HG03280 (cell line): ENCODE measurements at regions not wholly inside any gene's neighbourhood (a gene's known extent, or its start where the extent isn't known, plus 50 kb on each side); places are given as distances from the start of the nearest gene placed in this dataset.
"Not testable (repeated sequence)": the region's sequence is repeated elsewhere in the genome, so short reads cannot be mapped to it uniquely, and the experiment has no call there.

Experiments
- ATAC-seq: cut with Tn5 transposase; IDR thresholded peaks from one replicate; pipeline ENCODE4 v1.9.1; 2021; ENCODE audit warnings: mild to moderate bottlenecking, moderate library complexity; ENCODE audit not compliant: unreplicated experiment

DNA sequence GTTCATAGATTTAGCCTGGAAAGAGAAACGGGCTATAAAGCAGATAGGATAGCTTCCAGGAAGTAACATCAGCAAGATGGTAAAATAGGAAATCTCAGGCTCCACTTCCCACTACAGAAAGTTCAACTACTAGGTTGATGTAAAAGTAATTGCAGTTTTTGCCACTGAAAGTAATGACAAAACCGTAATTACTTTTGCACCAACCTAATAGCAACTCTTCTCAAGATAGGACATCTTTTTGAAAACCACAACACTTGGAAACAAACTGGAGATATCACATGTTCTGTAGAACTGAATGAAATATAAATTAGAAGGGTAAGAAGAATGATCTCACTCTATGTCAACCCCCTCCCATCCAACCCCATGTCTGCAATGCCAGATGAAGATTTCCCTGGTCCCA lies 1154.3 kb downstream of the BCL11A start:
- no peak for ATAC-seq

DNA sequence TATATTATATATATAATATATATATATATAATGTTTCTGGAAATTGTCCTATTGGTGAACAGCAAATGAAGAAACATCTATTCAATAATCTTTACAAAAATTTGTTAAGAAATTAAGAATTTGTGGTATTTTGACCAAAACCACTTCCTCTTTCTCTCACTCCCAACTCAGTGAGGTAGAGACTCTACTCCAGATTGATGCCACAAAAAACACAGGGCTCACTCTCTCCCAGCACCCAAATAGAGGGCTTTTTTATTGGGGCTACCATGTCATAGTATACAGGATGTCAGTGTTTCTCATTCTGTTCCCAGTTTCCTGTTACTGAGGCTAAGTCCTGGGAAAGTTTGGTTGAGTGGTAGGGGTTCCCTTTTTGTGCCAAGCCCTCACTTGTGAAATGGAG lies 1155.4 kb downstream of the BCL11A start:
- no peak for ATAC-seq

DNA sequence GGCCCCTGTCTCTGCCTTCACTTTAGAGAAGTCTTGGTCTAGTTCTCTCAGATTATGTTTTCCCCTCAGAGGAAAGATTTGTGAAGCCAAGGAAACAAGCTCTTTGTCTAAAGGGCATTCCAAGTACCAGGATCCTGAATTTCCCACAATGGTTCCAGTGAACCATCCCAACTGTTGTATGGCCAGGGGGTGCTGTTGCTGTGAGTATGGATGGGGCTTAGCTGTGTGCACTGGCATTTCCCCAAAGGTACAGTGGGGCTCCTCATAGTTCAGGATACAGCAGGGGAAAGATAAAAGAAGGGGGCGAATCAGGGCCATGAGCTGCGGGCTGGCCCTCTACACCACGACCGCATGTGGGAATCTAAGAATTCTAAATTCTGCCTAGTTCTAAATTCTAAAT lies 1154.0 kb upstream of the FANCL start:
- no peak for ATAC-seq

DNA sequence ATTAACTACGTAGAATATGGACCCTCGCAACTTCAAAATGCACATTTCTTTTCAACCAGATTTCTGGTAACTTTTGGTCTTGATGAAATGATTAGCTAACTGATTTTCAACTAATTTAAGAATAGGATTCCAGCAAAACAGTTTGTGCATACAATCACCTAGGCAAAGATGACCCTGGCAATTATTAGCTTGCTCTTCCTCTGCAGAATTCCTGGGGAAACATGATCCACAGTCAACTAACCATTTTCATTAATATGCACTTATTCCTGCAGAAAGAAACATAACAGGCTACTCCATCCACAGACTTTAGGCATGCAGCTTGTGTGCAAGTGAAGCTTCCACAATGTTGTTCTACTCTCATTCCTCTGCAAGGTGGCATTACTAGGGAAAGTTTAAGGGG lies 1150.8 kb upstream of the FANCL start:
- no peak for ATAC-seq

DNA sequence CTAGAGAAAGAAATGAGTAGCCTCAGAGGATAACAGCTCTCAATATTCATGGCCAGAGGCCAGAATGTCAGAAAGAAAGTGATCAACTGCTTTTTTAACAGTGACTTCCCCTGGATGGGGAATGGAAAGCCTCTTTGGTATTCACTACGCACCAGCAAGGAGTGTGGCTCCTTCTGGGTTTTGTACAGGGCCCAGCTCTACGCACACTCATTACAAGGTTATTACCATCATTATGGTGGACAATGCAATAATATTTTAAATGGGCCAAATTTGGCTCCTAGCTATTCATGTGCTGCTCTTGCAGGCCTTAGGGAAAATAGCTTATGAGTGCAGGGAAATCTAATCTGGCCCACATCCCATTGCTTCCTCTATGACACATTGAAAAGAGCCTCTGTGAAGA lies 1149.5 kb upstream of the FANCL start:
- no peak for ATAC-seq

DNA sequence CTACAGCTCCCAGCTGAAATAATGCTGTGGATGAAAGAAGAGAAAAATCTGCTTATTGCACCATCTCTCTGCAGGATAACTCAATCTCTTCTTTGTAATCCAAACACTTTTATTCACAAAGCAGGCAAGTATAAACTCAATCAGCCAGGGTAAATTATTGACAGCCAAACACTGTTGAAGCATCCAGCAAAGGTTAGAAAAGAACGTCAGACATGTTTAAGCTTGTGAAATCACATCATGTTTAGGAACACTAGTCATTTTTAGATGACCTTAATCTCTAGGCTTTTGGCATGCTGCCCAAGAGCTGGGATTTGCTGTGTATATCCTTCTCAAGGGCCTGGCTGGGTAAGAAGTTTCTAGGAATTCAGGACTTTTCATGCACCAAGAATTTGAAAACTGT lies 1148.1 kb upstream of the FANCL start:
- no peak for ATAC-seq

DNA sequence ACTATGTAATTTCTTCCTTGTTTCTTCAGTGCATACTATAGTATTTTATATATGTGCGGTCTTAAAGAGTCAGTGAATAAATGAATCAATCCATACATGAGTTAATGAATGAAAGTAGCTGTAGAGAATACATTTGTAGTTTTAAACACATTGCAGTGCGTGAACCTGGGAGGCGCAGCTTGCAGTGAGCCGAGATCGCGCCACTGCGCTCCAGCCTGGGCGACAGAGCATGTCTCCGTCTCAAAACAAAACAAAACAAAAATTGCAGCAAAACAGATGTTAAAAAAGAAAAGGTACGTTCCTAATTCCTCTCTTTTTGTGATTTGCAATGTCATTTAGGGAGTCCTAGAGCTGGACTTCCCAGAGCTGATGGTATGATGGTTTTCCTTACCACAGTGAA lies 1144.8 kb upstream of the FANCL start:
- ATAC-seq: no peak

DNA sequence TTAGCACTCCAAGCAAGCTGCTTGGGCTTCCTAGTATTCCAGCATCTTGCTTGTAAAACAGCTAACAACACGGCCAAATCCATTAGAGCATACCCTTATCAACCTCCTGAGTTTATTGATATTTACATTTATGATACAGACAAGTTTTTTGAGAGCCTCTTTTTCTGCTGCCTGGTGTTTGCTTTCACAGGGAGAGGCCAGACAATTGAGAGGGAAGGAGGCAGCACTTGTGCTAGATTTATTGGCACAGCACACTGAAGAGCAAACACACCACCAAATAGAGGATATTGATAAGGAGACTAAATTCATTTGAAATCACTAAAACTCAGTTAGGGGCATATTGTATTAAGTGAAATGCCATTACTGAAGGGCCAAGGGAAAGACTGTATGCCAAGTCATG lies 1142.3 kb upstream of the FANCL start:
- ATAC-seq: no peak

DNA sequence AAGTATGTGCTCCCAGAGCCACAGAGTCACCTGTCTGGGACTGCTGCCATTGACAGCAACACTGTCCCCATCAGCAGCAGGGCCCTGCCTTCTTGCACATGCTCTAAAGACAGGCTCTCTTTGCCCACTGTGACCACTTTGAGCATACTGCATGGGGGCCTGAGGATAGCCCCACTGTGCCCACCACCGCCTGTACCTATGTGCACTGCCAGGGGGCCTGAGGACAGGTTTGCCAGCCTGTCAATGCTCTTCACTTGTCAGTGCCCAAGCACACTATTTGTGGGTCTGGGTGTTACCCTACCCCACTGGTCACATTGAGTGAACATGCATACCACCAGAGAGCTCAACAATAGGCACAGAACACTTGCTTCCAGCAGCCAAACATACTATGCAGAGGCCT lies 1137.0 kb upstream of the FANCL start:
- no peak for ATAC-seq

DNA sequence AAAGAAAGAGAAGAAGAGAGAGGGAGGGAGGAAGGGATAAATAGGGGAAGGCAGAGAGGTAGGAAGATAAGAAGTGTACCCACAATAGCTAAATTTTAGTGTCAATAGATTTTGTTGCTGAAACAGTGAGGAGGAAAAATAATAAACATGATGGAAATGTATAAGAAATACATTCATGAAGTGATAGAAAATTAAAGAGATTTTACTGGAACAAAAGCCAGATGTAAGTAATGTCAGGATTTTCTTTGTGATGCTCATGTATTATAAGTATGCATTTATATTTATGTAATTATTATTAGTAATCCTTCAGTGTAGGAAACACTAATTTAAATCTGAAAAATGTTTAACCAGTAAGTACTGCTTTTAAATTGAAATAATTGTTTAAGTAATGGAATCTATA lies 1125.2 kb upstream of the FANCL start:
- ATAC-seq: no peak

DNA sequence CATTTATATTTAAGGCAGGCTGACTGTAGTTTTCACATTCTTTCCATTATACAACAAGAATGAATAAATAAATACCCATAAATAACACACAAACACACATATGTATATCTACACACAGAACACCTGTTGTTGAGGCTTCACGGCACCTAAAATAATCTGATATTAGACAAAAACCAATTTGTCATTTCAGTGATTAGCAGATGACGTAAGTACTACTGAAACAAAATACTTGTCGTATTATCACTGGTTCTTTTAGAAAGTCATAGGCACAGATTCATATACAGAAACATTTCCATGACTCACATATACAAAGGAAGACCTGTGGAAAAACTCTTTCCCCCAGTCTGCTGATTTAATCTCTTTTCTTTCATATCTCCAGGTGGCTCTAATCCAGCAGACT lies 1113.4 kb upstream of the FANCL start:
- ATAC-seq: no peak

DNA sequence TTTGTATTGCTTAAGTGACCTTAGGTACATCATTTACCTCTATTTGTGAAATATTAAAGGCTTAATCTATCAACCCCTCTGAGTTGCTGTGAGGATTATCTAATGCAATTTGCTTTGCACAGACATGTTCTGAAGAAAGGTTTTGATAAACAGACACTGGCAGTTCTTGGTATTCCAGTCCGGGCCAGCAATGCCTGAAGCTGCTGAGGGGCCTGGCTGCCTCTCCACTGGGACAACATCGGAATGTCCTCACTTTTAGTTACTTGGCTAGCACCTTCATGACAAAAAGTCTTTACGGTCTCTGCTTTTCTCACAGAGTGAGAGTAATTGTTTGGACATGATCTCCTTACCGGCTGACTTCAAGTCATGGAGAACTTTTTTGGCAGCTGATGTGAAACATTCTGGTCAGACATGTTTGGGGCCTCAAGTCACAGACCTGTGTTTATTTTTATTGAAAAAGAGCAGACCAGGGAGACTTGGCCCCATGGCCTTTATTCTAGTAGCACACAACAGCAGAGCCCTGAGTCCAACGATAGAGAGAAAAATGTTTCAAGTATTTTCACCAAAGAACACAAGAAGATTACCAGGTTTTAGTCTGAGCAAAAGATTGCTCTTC lies 1112.3 kb upstream of the FANCL start:
- ATAC-seq: no peak

DNA sequence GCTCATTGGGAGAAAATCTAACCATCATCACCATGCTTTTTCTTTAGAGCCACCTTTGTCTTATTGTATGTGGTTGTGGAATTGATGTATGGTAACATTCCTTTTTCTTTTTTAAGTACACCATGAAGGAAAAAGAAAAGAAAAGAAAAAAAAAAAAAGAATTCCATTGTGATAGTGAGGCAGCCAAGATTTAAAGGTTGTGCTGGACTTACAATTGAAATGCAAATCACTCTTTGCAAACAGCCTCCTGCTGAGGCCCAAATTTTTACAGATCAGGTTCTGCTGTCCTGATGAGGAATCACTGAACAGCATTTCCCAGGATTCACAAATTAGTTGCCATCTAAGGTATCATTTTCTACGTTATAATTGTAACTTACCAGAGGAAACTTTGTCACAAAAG lies 1101.0 kb upstream of the FANCL start:
- ATAC-seq: no peak

DNA sequence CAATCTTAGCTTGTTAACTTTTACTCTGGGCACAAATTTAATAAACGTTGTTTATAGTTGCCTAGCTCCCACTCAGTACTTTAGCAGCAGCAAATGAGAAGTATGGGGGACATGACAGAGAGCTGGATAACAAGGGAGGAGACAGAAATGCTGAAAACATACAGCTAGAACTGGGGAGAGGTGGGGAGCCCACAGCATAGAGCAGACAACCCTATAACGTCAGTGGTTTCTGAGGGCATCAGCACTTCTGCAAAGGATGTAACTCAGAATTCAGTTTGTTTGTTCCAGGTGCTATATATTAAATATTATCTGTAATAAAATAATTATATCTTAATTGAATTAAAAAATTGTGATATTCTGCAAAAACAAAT lies 1098.7 kb upstream of the FANCL start:
- ATAC-seq: no peak

DNA sequence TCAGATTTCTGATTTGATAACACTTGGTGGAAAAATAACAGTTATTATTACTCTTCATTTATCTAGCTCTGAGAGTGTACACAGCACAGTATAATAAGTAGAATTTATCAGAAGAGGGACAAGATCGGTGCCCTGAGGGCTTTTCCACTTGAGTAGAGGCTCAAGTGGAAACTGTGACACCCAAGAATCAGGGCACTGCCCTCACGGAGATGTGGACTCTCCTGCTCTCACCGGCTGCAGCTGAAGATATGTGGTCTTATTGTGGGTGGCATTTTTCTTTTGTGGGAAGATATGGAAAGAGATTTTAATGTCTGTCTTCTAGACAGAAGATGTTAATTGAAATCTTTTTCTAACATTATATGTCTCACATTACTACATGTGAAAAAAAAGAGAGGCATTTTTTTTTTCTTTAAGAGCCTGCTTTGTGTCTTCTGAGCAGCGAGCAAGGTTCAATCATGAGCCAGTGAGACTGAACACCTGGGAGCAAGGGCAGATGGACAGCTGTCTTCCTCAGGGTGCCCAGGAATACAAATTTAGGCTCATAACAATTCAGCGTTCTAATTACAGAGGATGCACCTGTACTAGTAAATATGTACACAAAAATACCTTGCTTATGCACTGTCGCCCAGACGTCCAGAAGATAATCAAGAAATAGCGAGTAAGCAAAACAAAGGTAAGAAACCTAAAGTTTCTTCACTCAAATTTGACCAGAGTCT lies 1098.2 kb upstream of the FANCL start:
- no peak for ATAC-seq

DNA sequence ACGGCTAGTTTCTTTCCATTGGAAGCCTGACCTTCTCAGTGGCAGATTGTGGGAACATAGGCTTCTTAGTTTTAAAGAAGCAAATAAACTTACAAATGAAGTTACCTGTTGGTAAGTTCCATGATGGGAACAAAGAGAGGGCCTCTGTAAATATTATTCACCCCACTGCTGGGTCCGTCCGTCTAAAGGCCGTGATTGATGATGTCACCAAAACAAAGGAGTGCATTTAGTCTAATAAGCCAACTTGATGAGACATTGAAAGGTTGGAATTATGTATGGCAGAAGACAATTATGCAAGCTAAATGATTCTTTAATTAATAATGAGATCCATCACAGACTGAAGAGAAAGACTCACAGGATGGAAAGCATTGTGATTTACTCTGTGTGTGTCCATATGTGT lies 1091.9 kb upstream of the FANCL start:
- ATAC-seq: no peak

DNA sequence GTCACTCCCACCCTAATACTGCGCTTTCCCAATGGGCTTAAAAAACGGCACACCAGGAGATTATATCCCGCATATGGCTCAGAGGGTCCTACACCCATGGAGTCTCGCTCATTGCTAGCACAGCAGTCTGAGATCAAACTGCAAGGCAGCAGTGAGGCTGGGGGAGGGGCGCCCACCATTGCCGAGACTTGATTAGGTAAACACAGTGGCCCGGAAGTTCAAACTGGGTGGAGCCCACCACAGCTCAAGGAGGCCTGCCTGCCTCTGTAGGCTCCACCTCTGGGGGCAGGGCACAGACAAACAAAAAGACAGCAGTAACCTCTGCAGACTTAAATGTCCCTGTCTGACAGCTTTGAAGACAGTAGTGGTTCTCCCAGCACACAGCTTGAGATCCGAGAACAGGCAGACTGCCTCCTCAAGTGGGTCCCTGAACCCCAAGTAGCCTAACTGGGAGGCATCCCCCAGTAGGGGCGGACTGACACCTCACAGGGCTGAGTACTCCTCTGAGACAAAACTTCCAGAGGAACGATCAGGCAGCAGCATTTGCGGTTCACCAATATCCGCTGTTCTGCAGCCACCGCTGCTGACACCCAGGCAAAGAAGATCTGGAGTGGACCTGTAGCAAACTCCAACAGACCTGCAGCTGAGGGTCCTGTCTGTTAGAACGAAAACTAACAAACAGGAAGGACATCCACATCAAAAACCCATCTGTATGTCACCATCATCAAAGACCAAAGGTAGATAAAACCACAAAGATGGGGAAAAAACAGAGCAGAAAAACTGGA lies 1085.6 kb upstream of the FANCL start:
- ATAC-seq: not testable (repeated sequence)

DNA sequence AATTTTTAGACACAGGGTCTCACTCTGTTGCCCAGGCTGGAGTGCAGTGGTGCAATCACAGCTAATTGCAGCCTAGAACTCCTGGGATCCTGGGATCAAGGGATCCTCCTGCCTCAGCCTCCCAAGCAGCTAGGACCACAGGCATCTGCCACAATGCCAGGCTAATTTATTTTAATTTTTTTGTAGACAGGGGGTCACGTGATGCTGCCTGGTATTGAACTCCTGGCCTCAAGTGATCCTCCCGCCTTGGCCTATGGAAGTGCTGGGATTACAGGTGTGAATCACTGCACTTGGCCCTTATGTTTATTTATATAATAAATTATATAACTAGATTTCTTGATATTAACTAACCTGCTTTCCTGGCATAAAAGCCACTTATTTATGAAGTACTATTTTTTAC lies 1081.7 kb upstream of the FANCL start:
- no peak for ATAC-seq

DNA sequence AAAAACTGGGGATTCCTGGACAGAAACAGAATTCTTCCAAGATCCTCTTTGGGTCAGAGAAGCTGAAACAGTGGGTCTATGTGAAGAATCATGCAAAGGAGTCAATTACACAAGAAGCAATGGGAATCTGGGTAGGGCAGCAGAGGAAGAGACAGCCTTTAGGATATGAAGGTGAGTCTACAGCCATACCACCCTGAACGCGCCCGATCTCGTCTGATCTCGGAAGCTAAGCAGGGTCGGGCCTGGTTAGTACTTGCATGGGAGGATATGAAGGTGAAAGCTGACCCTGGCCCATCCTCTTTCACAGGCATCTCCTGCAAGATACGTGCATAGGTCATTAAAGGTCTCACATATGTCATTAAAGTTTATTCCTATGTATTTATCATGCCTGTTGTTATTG lies 1080.9 kb upstream of the FANCL start:
- ATAC-seq: no peak

DNA sequence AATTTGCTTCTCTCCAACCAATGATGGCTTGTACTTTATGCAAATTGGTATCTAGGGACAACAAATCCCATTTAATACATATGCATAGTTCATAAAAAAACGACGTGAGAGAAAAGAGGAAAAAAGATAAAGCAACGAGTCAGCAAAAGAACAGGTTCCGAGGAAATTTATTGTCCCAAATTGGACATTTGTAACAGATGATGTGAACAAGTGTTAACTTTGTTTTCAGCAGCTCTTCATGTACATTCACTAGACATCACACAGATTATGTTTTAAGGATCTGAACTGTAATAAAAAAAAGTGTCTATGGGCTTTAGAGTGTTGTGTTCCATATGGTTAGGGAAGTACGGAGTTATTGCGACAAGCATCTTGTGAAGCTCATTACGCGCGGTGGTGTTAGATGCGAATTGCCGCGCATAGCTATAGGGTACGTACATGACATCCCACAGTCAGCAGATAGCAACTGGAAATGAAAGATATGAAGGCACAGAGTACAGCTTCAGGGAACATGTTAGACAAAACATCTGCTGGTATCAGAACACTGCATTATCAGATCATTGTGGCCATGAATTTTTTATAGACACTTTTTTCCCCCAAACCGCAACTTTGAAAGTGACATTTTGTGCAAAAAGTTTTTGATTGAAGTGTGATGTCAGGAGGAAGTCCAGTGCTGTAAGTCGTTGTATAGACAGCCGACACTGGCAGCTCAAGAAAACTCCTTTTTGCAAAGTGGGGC lies 1073.1 kb upstream of the FANCL start:
- ATAC-seq: no peak
